Pancreas (tissue), 10 donors: ENCODE measurements at regions not wholly inside any gene's neighbourhood (a gene's known extent, or its start where the extent isn't known, plus 50 kb on each side); places are given as distances from the start of the nearest gene placed in this dataset.

Experiments
- ATAC-seq, 4 donors: fragments of 200-7000 bp; cut with Tn5 transposase; one replicate each; pipeline versions ENCODE4 v1.8.0 to v1.9.1; 2020; ENCODE audit warnings: mild to moderate bottlenecking in 4 of 4, moderate library complexity in 4 of 4
- DNase-seq, 6 donors: peaks; one replicate each; pipeline ENCODE4 v3.0.0-alpha.2; 2020
- FAIRE-seq: peaks from 2 replicates; lab custom pipeline; 2012; peaks lifted over from hg19 to GRCh38; lab: Jason Lieb, UNC
- H3K27ac ChIP-seq, 4 donors: fragments of 200-600 bp; sonication (generic); 1 replicate in 3 of 4; 2 replicates in 1 of 4; pipeline versions ENCODE4 v1.5.0 to v1.8.0; 2020
- H3K27me3 ChIP-seq, 4 donors: fragments of 200-600 bp; one replicate each; pipeline ENCODE4 v1.8.0; 2021
- H3K36me3 ChIP-seq, 3 donors: fragments of 200-600 bp; sonication (generic) in 1 of 3; one replicate each; pipeline versions ENCODE4 v1.5.0 to v1.8.0; 2020 to 2021
- H3K4me1 ChIP-seq, 3 donors: fragments of 200-600 bp; one replicate each; pipeline ENCODE4 v1.8.0; 2021
- H3K4me3 ChIP-seq, 4 donors: fragments of 200-600 bp; sonication (generic) in 2 of 4; one replicate each; pipeline versions ENCODE4 v1.5.0 to v1.8.0; 2020 to 2021
- H3K9me3 ChIP-seq, 4 donors: fragments of 200-600 bp; one replicate each; pipeline ENCODE4 v1.8.0; 2021
- CTCF ChIP-seq, 4 donors: fragments of 200-600 bp; sonication (generic) in 3 of 4; IDR thresholded peaks; one replicate each; pipeline versions ENCODE4 v1.5.0 to v1.8.0; 2021; ENCODE audit warnings: antibody characterized with exemption in 4 of 4
- WGBS, 2 donors: extraction: QIAGEN DNeasy Blood & Tissue Kit; methylation state at CpG; one replicate each; pipeline ENCODE4 v1.1.7; 2013; 5-methylcytosine and 5-hydroxymethylcytosine counted together
- intact Hi-C, 3 donors: fragments of 100-400 bp; cut with DNase I; formaldehyde crosslinking; loops; one replicate each; pipeline versions ENCODE4 v1.11.1 to v1.14.2; 2022
- donor health status: healthy with polysubstance abuse.
- donor health status: DM: no; HTN: no; CAD: no; lungs with moderate emphysema.
- donor health status: DM: no; HTN: no; CAD: no.
- donor health status: control.
- donor health status: control.
- donor health status: Bipolar disorder and iron deficiency.
- donor health status: DM: yes; HTN: yes; CAD: no.
- donor health status: DM: no; HTN: no; CAD: no.
- donor health status: DM: no; HTN: no; CAD: no.
- donor health status: DM: yes; HTN: yes; CAD: no.

- Histone ChIP-seq H3K4me3 (no peak overlapping the region), H3K36me3 (no peaks in the 10 kb centered on the region), H3K27me3 (no peaks in the 10 kb centered on the region), H3K4me1 (no peaks in the 10 kb centered on the region), H3K27ac (no peak overlapping the region), H3K9me3 (no peaks in the 10 kb centered on the region)
- intact Hi-C loops: no loop called here
- 64 to 82% methylated on average over 2 of the region's 2 CpGs for WGBS, 2 donors
- no peak for DNase-seq
- no peak for TF ChIP-seq CTCF (IDR thresholded peaks at IDR 0.05)
- ATAC-seq: no peak
- no peak for FAIRE-seq
These were observed 230.6 kb upstream of the CHRM2 start for GRCh38 chr7:136637813-136638212.

GRCh38 chr7:136635751-136636150 is 232.7 kb upstream of the CHRM2 start:
- FAIRE-seq: no peak
- intact Hi-C loops: no loop called here

GRCh38 chr7:136618818-136619217 is 249.6 kb upstream of the CHRM2 start:
- H3K36me3 ChIP-seq: no peaks in the 10 kb centered on the region
- no peak overlapping the region for H3K27ac ChIP-seq
- H3K4me3 ChIP-seq: no peak overlapping the region
- H3K9me3 ChIP-seq: no peaks in the 10 kb centered on the region
- no peak for DNase-seq
- intact Hi-C loops: no loop called here
- no peaks in the 10 kb centered on the region for H3K4me1 ChIP-seq
- no peak for FAIRE-seq
- no peak for ATAC-seq
- no peaks in the 10 kb centered on the region for H3K27me3 ChIP-seq
- no peak for TF ChIP-seq CTCF (IDR thresholded peaks at IDR 0.05)

More at GRCh38 chr7:136635751-136636150, 232.7 kb upstream of the CHRM2 start:
- ATAC-seq (no peak), DNase-seq (no peak)
- no peak overlapping the region for H3K27ac ChIP-seq
- no peaks in the 10 kb centered on the region for H3K9me3 ChIP-seq
- no peaks in the 10 kb centered on the region for H3K36me3 ChIP-seq
- no peak for TF ChIP-seq CTCF (IDR thresholded peaks at IDR 0.05)
- WGBS, 2 donors: 46 to 54% methylated on average over 3 of the region's 3 CpGs
- no peak overlapping the region for H3K4me3 ChIP-seq
- no peaks in the 10 kb centered on the region for H3K4me1 ChIP-seq
- no peaks in the 10 kb centered on the region for H3K27me3 ChIP-seq

GRCh38 chr7:136617176-136617575 is 251.3 kb upstream of the CHRM2 start:
- 41 to 48% methylated on average over 2 of the region's 2 CpGs for WGBS, 2 donors
- ATAC-seq (no peak), DNase-seq (no peak), FAIRE-seq (no peak)
- H3K27me3 ChIP-seq: no peaks in the 10 kb centered on the region
- H3K9me3 ChIP-seq: no peaks in the 10 kb centered on the region
- no peak overlapping the region for H3K27ac ChIP-seq
- no peaks in the 10 kb centered on the region for H3K4me1 ChIP-seq
- H3K36me3 ChIP-seq: no peaks in the 10 kb centered on the region
- intact Hi-C loops: no loop called here
- no peak overlapping the region for H3K4me3 ChIP-seq
- TF ChIP-seq CTCF (IDR thresholded peaks at IDR 0.05): no peak

- DNase-seq (no peak), ATAC-seq (no peak), FAIRE-seq (no peak)
- no peaks in the 10 kb centered on the region for H3K9me3 ChIP-seq
- H3K36me3 ChIP-seq: no peaks in the 10 kb centered on the region
- no peaks in the 10 kb centered on the region for H3K4me1 ChIP-seq
- intact Hi-C loops: no loop called here
- WGBS, 2 donors: 22 to 23% methylated on average over 2 of the region's 2 CpGs
- no peak for TF ChIP-seq CTCF (IDR thresholded peaks at IDR 0.05)
- H3K4me3 ChIP-seq: no peak overlapping the region
- H3K27me3 ChIP-seq: no peaks in the 10 kb centered on the region
- H3K27ac ChIP-seq: no peak overlapping the region
These were observed 262.7 kb upstream of the CHRM2 start for GRCh38 chr7:136605532-136606329.
